ENCODE measurements at regions not wholly inside any gene's neighbourhood (a gene's known extent, or its start where the extent isn't known, plus 50 kb on each side); places are given as distances from the start of the nearest gene placed in this dataset.

DNA sequence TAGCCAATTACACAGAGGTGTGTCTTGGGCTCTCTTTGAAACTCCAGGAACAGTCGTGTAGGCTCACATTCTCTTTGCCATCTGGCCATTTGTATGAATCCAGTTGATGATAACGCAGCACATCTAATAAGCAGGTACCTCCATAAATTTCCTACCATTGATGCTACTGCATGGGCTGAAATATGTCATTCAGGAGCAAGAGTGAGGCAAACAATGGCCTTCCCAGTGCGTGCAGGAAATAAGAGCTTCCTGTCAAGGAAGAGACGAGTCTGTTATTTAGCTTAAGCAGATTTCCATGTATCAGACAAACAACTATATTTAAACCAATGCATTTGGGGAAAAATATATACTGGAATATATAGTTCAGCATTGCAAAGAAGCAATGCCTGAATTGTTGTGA, 102.1 kb upstream of the MXRA5 start:
- H3K4me1 Mint-ChIP-seq = no peaks in the 10 kb centered on the region
- H3K36me3 Mint-ChIP-seq = no peaks in the 10 kb centered on the region
- intact Hi-C loops (cut with micrococcal nuclease) = no loop called here
- H3K27me3 Mint-ChIP-seq (ENCODE audit: low read depth in 2 of 2) = peaks cover 0 to 3% of the 10 kb centered on the region in 2 donors
- H3K27ac ChIP-seq (ENCODE audit: low read length) = no peak overlapping the region
- H3K27ac Mint-ChIP-seq = no peak overlapping the region
- no peaks in the 10 kb centered on the region for H3K9me3 Mint-ChIP-seq
- WGBS (ENCODE audit: insufficient coverage) = 66% methylated on average over 3 of the region's 4 CpGs
- no peaks in the 10 kb centered on the region for H3K4me1 ChIP-seq (ENCODE audit: control insufficient read depth, insufficient read depth, low read length)
- TF ChIP-seq, protein P1, sequence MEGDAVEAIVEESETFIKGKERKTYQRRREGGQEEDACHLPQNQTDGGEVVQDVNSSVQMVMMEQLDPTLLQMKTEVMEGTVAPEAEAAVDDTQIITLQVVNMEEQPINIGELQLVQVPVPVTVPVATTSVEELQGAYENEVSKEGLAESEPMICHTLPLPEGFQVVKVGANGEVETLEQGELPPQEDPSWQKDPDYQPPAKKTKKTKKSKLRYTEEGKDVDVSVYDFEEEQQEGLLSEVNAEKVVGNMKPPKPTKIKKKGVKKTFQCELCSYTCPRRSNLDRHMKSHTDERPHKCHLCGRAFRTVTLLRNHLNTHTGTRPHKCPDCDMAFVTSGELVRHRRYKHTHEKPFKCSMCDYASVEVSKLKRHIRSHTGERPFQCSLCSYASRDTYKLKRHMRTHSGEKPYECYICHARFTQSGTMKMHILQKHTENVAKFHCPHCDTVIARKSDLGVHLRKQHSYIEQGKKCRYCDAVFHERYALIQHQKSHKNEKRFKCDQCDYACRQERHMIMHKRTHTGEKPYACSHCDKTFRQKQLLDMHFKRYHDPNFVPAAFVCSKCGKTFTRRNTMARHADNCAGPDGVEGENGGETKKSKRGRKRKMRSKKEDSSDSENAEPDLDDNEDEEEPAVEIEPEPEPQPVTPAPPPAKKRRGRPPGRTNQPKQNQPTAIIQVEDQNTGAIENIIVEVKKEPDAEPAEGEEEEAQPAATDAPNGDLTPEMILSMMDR (IDR thresholded peaks at IDR 0.05) = no peak
- no peaks in the 10 kb centered on the region for H3K27me3 ChIP-seq (ENCODE audit: control insufficient read depth, insufficient read depth, low read length)
- H3K4me3 ChIP-seq (ENCODE audit: low read length) = no peak overlapping the region
- H3K36me3 ChIP-seq (ENCODE audit: control insufficient read depth, insufficient read depth, low read length) = no peaks in the 10 kb centered on the region
- no peak overlapping the region for H3K4me3 Mint-ChIP-seq
- ATAC-seq (no peak), DNase-seq (no peak)
- H3K9me3 ChIP-seq (ENCODE audit: control insufficient read depth, insufficient read depth, low read length) = no peaks in the 10 kb centered on the region

DNA sequence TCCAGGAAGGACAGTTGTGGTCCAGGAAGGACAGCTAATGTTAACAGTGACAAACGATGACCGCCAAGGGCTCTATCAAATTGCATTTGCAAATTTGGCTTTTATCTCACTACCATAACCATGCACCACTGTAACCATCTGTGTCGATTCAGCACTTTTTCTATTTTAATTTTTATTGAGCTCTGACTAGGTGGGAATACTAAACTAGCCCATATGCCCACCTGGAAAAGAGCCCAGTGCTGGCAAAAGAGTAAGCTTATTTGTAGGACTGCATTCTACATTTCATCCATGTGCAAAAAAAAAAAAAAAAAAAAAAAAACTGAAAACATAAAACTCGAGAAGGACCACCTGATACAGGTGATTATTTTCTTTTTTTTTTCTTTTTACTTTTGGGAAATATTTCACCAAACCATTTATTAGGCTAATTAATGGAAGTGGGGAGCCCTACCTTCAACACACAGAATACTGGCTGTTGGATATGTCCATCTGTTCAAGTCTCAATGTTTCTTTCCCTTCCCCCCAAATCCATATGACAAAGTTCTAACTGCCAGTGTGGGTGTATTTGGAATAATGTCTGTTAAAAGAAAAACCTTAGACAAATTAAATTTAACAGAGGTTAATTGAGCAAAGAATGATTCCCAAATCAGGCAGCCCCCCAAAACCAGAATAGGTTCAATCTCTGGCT, 99.5 kb upstream of the MXRA5 start:
- no peaks in the 10 kb centered on the region for H3K9me3 Mint-ChIP-seq
- TF ChIP-seq, protein P1 (IDR thresholded peaks at IDR 0.05) = no peak
- no peak for DNase-seq
- H3K4me3 Mint-ChIP-seq = no peak overlapping the region
- no peaks in the 10 kb centered on the region for H3K4me1 ChIP-seq (ENCODE audit: control insufficient read depth, insufficient read depth, low read length)
- H3K4me1 Mint-ChIP-seq = no peaks in the 10 kb centered on the region
- no peak for ATAC-seq
- no peak overlapping the region for H3K4me3 ChIP-seq (ENCODE audit: low read length)
- WGBS (ENCODE audit: insufficient coverage) = 84% methylated on average over 3 of the region's 4 CpGs
- H3K27me3 ChIP-seq (ENCODE audit: control insufficient read depth, insufficient read depth, low read length) = no peaks in the 10 kb centered on the region
- H3K9me3 ChIP-seq (ENCODE audit: control insufficient read depth, insufficient read depth, low read length) = no peaks in the 10 kb centered on the region
- no peaks in the 10 kb centered on the region for H3K27me3 Mint-ChIP-seq (ENCODE audit: low read depth in 2 of 2)
- no peaks in the 10 kb centered on the region for H3K36me3 Mint-ChIP-seq
- no peaks in the 10 kb centered on the region for H3K36me3 ChIP-seq (ENCODE audit: control insufficient read depth, insufficient read depth, low read length)
- H3K27ac Mint-ChIP-seq = no peak overlapping the region
- no peak overlapping the region for H3K27ac ChIP-seq (ENCODE audit: low read length)
- intact Hi-C loops (cut with micrococcal nuclease) = no loop called here

DNA sequence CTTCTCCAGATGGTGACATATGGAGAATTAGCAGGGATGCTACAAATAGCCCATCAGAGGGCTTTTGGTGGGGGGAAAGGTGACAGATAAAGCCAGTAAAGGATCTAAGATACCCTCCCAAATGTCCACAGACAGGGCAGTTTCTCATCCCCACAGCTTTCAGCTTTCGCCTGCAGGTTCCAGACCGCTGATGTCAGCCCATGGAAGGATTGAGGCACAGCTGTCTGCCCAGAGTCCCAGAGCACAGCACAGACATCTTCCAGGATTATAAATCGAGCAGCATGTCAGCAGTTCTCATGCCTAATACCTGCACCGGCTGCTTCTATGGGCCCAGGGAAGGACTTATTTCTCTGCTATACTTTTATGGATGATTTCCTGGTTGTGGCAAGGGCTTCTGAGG, 96.7 kb upstream of the MXRA5 start:
- Mint-ChIP-seq H3K9me3 (no peaks in the 10 kb centered on the region), H3K4me3 (no peak overlapping the region), H3K27me3 (ENCODE audit: low read depth in 2 of 2) (peaks cover 0 to 3% of the 10 kb centered on the region in 2 donors), H3K27ac (no peak overlapping the region), H3K4me1 (no peaks in the 10 kb centered on the region), H3K36me3 (no peaks in the 10 kb centered on the region)
- ATAC-seq = no peak
- intact Hi-C loops (cut with micrococcal nuclease) = no loop called here
- Histone ChIP-seq H3K4me3 (ENCODE audit: low read length) (no peak overlapping the region), H3K27ac (ENCODE audit: low read length) (no peak overlapping the region), H3K27me3 (ENCODE audit: control insufficient read depth, insufficient read depth, low read length) (no peaks in the 10 kb centered on the region), H3K9me3 (ENCODE audit: control insufficient read depth, insufficient read depth, low read length) (no peaks in the 10 kb centered on the region), H3K4me1 (ENCODE audit: control insufficient read depth, insufficient read depth, low read length) (no peaks in the 10 kb centered on the region), H3K36me3 (ENCODE audit: control insufficient read depth, insufficient read depth, low read length) (no peaks in the 10 kb centered on the region)
- 77% methylated on average over 4 of the region's 4 CpGs for WGBS (ENCODE audit: insufficient coverage)
- TF ChIP-seq, protein P1 (IDR thresholded peaks at IDR 0.05) = no peak
- DNase-seq = no peak

DNA sequence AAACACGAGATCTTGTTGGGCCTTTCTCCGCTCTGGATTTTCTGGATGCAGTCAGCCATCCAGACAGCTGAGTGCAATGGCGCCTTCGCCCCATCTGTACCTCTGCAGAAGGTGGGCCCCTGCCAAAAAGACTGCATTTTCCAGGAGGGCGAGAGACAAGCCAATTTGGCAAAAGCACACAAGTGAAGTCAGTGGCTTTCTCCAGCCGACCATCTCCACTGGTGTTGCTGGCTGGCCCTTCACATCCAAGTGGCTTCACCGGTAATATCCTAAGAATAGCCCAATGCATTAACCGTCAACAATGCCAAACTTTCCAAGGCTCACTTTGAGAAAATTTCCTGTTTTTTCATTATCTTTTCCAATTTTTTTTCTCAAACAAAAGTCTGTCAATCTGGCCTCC, 96.2 kb upstream of the MXRA5 start:
- Mint-ChIP-seq H3K9me3 (no peaks in the 10 kb centered on the region), H3K36me3 (no peaks in the 10 kb centered on the region), H3K27me3 (ENCODE audit: low read depth in 2 of 2) (peaks cover 0 to 3% of the 10 kb centered on the region in 2 donors), H3K4me3 (no peak overlapping the region), H3K4me1 (no peaks in the 10 kb centered on the region), H3K27ac (no peak overlapping the region)
- H3K4me1 ChIP-seq (ENCODE audit: control insufficient read depth, insufficient read depth, low read length) = no peaks in the 10 kb centered on the region
- WGBS (ENCODE audit: insufficient coverage) = 82% methylated on average over 8 of the region's 8 CpGs
- H3K4me3 ChIP-seq (ENCODE audit: low read length) = no peak overlapping the region
- ATAC-seq (no peak), DNase-seq (no peak)
- H3K9me3 ChIP-seq (ENCODE audit: control insufficient read depth, insufficient read depth, low read length) = no peaks in the 10 kb centered on the region
- intact Hi-C loops (cut with micrococcal nuclease) = no loop called here
- H3K27me3 ChIP-seq (ENCODE audit: control insufficient read depth, insufficient read depth, low read length) = no peaks in the 10 kb centered on the region
- no peak overlapping the region for H3K27ac ChIP-seq (ENCODE audit: low read length)
- no peaks in the 10 kb centered on the region for H3K36me3 ChIP-seq (ENCODE audit: control insufficient read depth, insufficient read depth, low read length)
- TF ChIP-seq, protein P1 (IDR thresholded peaks at IDR 0.05) = no peak

Measured in natural killer cell (primary cell).